ENCODE measurements at regions not wholly inside any gene's neighbourhood (a gene's known extent, or its start where the extent isn't known, plus 50 kb on each side); places are given as distances from the start of the nearest gene placed in this dataset.
A peak's percentile ranks its signal among the peaks of the same experiment; 100 is the strongest.

- peak overlapping the region; percentile 24 for H3K4me3 Mint-ChIP-seq
- peaks cover 6% of the 10 kb centered on the region for H3K4me1 Mint-ChIP-seq (ENCODE audit: unreplicated experiment)
- H3K36me3 Mint-ChIP-seq = no peaks in the 10 kb centered on the region
- no peak for DNase-seq (ENCODE audit: extremely low spot score, unreplicated experiment)
- TF ChIP-seq CTCF (conservative IDR thresholded peaks at IDR 0.05) = peak; percentile 77
- no peaks in the 10 kb centered on the region for H3K9me3 Mint-ChIP-seq
- no peaks in the 10 kb centered on the region for H3K27me3 Mint-ChIP-seq
- no peak overlapping the region for H3K27ac Mint-ChIP-seq
Observed at GRCh38 chr6:97440590-97441176, 157.7 kb upstream of the MMS22L start.

- H3K9me3 Mint-ChIP-seq = no peaks in the 10 kb centered on the region
- no peak for DNase-seq (ENCODE audit: extremely low spot score, unreplicated experiment)
- no peak overlapping the region for H3K27ac Mint-ChIP-seq
- H3K4me3 Mint-ChIP-seq = no peak overlapping the region
- peaks cover 6% of the 10 kb centered on the region for H3K4me1 Mint-ChIP-seq (ENCODE audit: unreplicated experiment)
- H3K36me3 Mint-ChIP-seq = no peaks in the 10 kb centered on the region
- TF ChIP-seq CTCF (conservative IDR thresholded peaks at IDR 0.05) = no peak
- H3K27me3 Mint-ChIP-seq = no peaks in the 10 kb centered on the region
Observed at GRCh38 chr6:97443408-97444080, 160.5 kb upstream of the MMS22L start.

- DNase-seq (ENCODE audit: extremely low spot score, unreplicated experiment) = no peak
- H3K4me1 Mint-ChIP-seq (ENCODE audit: unreplicated experiment) = peaks cover 5% of the 10 kb centered on the region
- no peaks in the 10 kb centered on the region for H3K27me3 Mint-ChIP-seq
- H3K9me3 Mint-ChIP-seq = no peaks in the 10 kb centered on the region
- H3K4me3 Mint-ChIP-seq = no peak overlapping the region
- no peak overlapping the region for H3K27ac Mint-ChIP-seq
- no peaks in the 10 kb centered on the region for H3K36me3 Mint-ChIP-seq
- no peak for TF ChIP-seq CTCF (conservative IDR thresholded peaks at IDR 0.05)
Observed at GRCh38 chr6:97445407-97445806, 162.4 kb upstream of the MMS22L start.

GRCh38 chr6:97449444-97449966 lies 166.5 kb upstream of the MMS22L start:
- TF ChIP-seq CTCF (conservative IDR thresholded peaks at IDR 0.05) = no peak
- no peaks in the 10 kb centered on the region for H3K9me3 Mint-ChIP-seq
- no peaks in the 10 kb centered on the region for H3K4me1 Mint-ChIP-seq (ENCODE audit: unreplicated experiment)
- no peaks in the 10 kb centered on the region for H3K27me3 Mint-ChIP-seq
- DNase-seq (ENCODE audit: extremely low spot score, unreplicated experiment) = no peak
- H3K27ac Mint-ChIP-seq = no peak overlapping the region
- no peak overlapping the region for H3K4me3 Mint-ChIP-seq
- no peaks in the 10 kb centered on the region for H3K36me3 Mint-ChIP-seq

- Mint-ChIP-seq H3K4me3 (no peak overlapping the region), H3K27ac (no peak overlapping the region), H3K36me3 (no peaks in the 10 kb centered on the region), H3K4me1 (ENCODE audit: unreplicated experiment) (no peaks in the 10 kb centered on the region), H3K27me3 (no peaks in the 10 kb centered on the region), H3K9me3 (no peaks in the 10 kb centered on the region)
- TF ChIP-seq CTCF (conservative IDR thresholded peaks at IDR 0.05) = no peak
- no peak for DNase-seq (ENCODE audit: extremely low spot score, unreplicated experiment)
Observed at GRCh38 chr6:97450087-97450486, 167.1 kb upstream of the MMS22L start.

Measured in type B pancreatic cell (in vitro differentiated cells).